Activated CD4-positive, alpha-beta T cell treated with anti-CD3 and anti-CD28 coated beads for 36 hours (primary cell): ENCODE measurements at regions not wholly inside any gene's neighbourhood (a gene's known extent, or its start where the extent isn't known, plus 50 kb on each side); places are given as distances from the start of the nearest gene placed in this dataset.

Experiments used
- ATAC-seq: fragments of 200-7000 bp; cut with Tn5 transposase; one replicate; pipeline ENCODE4 v1.10.0; 2021; ENCODE audit warnings: mild to moderate bottlenecking, moderate library complexity
- CTCF ChIA-PET: fragments of 350-600 bp; sonication (Branson Sonifier 250); formaldehyde crosslinking; loops from one replicate; lab custom pipeline; 2021; ENCODE audit warnings: antibody characterized with exemption; lab: Charles Lee
- POLR2A ChIA-PET: fragments of 350-600 bp; sonication (Branson Sonifier 250); formaldehyde crosslinking; loops from one replicate; lab custom pipeline; 2021; ENCODE audit warnings: antibody characterized with exemption, inconsistent platforms; lab: Charles Lee
- DNase-seq: peaks from one replicate; pipeline ENCODE4 v3.0.0-alpha.2; 2020
- H3K27ac Mint-ChIP-seq: one replicate; pipeline ENCODE4 v1.8.0; 2021; ENCODE audit warnings: mixed read lengths
- H3K27me3 Mint-ChIP-seq: one replicate; pipeline ENCODE4 v1.8.0; 2021; ENCODE audit warnings: mixed read lengths
- H3K36me3 Mint-ChIP-seq: one replicate; pipeline ENCODE4 v1.8.0; 2021; ENCODE audit warnings: low read depth, mixed read lengths
- H3K4me1 Mint-ChIP-seq: one replicate; pipeline ENCODE4 v1.8.0; 2021; ENCODE audit warnings: mixed read lengths
- H3K4me3 Mint-ChIP-seq: one replicate; pipeline ENCODE4 v1.8.0; 2021; ENCODE audit warnings: mild to moderate bottlenecking, moderate library complexity, mixed read lengths
- H3K9me3 Mint-ChIP-seq: one replicate; pipeline ENCODE4 v1.8.0; 2021; ENCODE audit warnings: low read depth, mixed read lengths
- intact Hi-C, 2 experiments: fragments of 100-400 bp; cut with DNase I in 1 of 2; cut with micrococcal nuclease in 1 of 2; formaldehyde crosslinking; loops; one replicate each; pipeline versions ENCODE4 v1.14.2 to v1.15.1; 2022 to 2024; cut with DNase I, micrococcal nuclease

DNA sequence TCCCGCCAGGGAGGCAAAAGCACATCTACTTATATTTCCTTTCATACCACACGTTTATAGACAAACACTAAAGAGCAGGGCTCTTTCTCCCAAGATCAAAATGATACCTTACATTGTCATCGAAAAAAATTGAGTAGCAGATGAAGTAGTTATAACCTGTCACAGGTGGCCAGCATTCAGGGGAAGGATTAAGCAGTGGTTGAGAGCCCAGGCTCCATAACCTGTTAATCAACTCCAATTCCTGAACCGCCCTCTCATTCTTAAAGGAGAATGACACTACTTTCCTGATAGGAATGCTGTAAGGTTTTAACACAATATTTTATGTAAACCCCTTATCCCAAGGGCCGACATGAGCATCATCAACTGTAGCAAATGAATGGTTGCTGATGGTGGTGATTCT, 268.9 kb upstream of the KCNIP4 start:
- no peak overlapping the region for H3K4me3 Mint-ChIP-seq
- H3K9me3 Mint-ChIP-seq = no peaks in the 10 kb centered on the region
- ChIA-PET CTCF (no interaction called here), POLR2A (no interaction called here)
- no peak overlapping the region for H3K27ac Mint-ChIP-seq
- DNase-seq (no peak), ATAC-seq (no peak)
- no peaks in the 10 kb centered on the region for H3K4me1 Mint-ChIP-seq
- H3K27me3 Mint-ChIP-seq = no peaks in the 10 kb centered on the region
- intact Hi-C loops = no loop called here
- H3K36me3 Mint-ChIP-seq = no peaks in the 10 kb centered on the region

GRCh38 chr4:22216278-22216677, 267.7 kb upstream of the KCNIP4 start:
- ChIA-PET CTCF (interaction anchor here (0.6 kb wide), 1 partner anchor 17 kb away, joined by 3 read pairs; no protein-coding TSS in a partner anchor), POLR2A (no interaction called here)
- Mint-ChIP-seq H3K36me3 (no peaks in the 10 kb centered on the region), H3K4me1 (no peaks in the 10 kb centered on the region), H3K27me3 (no peaks in the 10 kb centered on the region), H3K27ac (no peak overlapping the region), H3K9me3 (no peaks in the 10 kb centered on the region), H3K4me3 (no peak overlapping the region)
- no peak for ATAC-seq
- intact Hi-C loops = no loop called here
- DNase-seq = no peak

DNA sequence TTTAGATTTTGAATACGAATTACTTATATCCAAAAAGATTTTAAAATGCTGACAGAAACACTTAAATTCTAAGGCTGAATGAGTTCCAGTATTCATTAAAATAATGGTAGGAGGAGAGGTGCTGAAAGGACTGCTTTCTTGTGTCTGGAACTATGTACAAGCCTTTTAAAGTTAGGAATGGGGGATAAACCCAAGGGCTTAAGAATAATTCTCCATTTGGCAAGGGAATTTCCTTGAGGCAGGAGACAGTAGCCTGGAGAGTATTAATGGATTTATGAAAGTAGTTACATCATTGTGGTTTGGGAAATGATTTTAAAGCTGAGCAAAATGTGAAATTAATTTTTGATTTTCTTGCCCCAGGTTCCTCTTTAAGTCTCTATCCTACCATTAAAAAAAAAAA, 266.5 kb upstream of the KCNIP4 start:
- ChIA-PET POLR2A (no interaction called here), CTCF (no interaction called here)
- no peak overlapping the region for H3K4me3 Mint-ChIP-seq
- no peak for DNase-seq
- intact Hi-C loops = no loop called here
- H3K9me3 Mint-ChIP-seq = no peaks in the 10 kb centered on the region
- no peak for ATAC-seq
- H3K36me3 Mint-ChIP-seq = no peaks in the 10 kb centered on the region
- H3K27ac Mint-ChIP-seq = no peak overlapping the region
- H3K27me3 Mint-ChIP-seq = no peaks in the 10 kb centered on the region
- H3K4me1 Mint-ChIP-seq = no peaks in the 10 kb centered on the region

GRCh38 chr4:22203711-22204011, 255.1 kb upstream of the KCNIP4 start:
- intact Hi-C loops = no loop called here
- DNase-seq (no peak), ATAC-seq (no peak)
- ChIA-PET CTCF (no interaction called here), POLR2A (no interaction called here)
- no peaks in the 10 kb centered on the region for H3K36me3 Mint-ChIP-seq
- no peak overlapping the region for H3K27ac Mint-ChIP-seq
- H3K27me3 Mint-ChIP-seq = no peaks in the 10 kb centered on the region
- H3K9me3 Mint-ChIP-seq = no peaks in the 10 kb centered on the region
- no peaks in the 10 kb centered on the region for H3K4me1 Mint-ChIP-seq
- H3K4me3 Mint-ChIP-seq = no peak overlapping the region

- DNase-seq (no peak), ATAC-seq (no peak)
- Mint-ChIP-seq H3K36me3 (no peaks in the 10 kb centered on the region), H3K4me3 (no peak overlapping the region), H3K27me3 (no peaks in the 10 kb centered on the region), H3K27ac (no peak overlapping the region), H3K4me1 (no peaks in the 10 kb centered on the region), H3K9me3 (peaks cover 2% of the 10 kb centered on the region)
- CTCF ChIA-PET = no interaction called here
- POLR2A ChIA-PET = no interaction called here
- intact Hi-C loops = no loop called here
Measured at GRCh38 chr4:22202975-22203710, 254.6 kb upstream of the KCNIP4 start.

DNA sequence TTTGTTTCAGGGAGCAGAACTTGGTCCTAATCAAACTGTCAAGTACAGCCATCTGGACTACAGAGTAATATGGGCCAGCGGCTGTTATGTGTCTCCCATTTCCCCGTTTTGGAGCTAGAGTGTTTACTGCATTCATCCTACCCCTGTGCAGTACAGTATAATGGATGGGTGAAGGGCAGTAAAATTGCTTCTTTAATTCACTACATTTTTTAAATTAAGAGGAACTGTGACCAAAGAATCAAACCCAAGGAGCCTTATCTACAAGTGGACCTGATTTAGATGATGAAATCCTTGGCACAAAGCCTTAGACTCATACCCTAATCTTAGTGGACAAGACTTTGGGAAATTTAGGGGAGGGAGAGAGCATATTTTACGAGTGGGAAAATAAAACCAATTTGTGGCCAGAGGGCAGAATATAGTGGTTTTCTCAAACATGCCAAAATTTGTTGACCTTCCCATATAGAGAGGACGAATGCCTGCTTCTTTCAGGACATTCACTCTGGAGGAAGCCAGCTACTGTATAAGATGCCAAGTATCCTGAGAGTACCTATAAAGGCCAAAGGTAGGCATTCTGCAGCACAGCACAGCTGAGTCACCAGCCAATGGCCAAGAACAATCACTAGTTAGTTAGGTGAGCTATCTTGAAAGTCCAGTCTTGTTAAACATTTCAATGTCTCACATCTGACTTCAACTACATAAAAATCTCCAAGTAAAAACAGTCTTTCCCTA, 253.8 kb upstream of the KCNIP4 start:
- POLR2A ChIA-PET = no interaction called here
- Mint-ChIP-seq H3K4me1 (no peaks in the 10 kb centered on the region), H3K9me3 (peaks cover 2% of the 10 kb centered on the region), H3K27me3 (no peaks in the 10 kb centered on the region), H3K27ac (no peak overlapping the region), H3K4me3 (no peak overlapping the region), H3K36me3 (no peaks in the 10 kb centered on the region)
- CTCF ChIA-PET = no interaction called here
- intact Hi-C loops = no loop called here
- DNase-seq (no peak), ATAC-seq (no peak)

- ChIA-PET POLR2A (no interaction called here), CTCF (no interaction called here)
- ATAC-seq = no peak
- H3K4me3 Mint-ChIP-seq = no peak overlapping the region
- H3K9me3 Mint-ChIP-seq = peaks cover 2% of the 10 kb centered on the region
- H3K27me3 Mint-ChIP-seq = no peaks in the 10 kb centered on the region
- intact Hi-C loops = no loop called here
- no peaks in the 10 kb centered on the region for H3K4me1 Mint-ChIP-seq
- no peak overlapping the region for H3K27ac Mint-ChIP-seq
- no peaks in the 10 kb centered on the region for H3K36me3 Mint-ChIP-seq
- no peak for DNase-seq
Measured at GRCh38 chr4:22201256-22201655, 252.7 kb upstream of the KCNIP4 start.

- CTCF ChIA-PET = no interaction called here
- Mint-ChIP-seq H3K4me3 (no peak overlapping the region), H3K4me1 (no peaks in the 10 kb centered on the region), H3K27me3 (no peaks in the 10 kb centered on the region), H3K27ac (no peak overlapping the region), H3K9me3 (peaks cover 4% of the 10 kb centered on the region), H3K36me3 (no peaks in the 10 kb centered on the region)
- intact Hi-C loops = no loop called here
- ATAC-seq = no peak
- DNase-seq = no peak
- POLR2A ChIA-PET = no interaction called here
Measured at GRCh38 chr4:22196551-22196950, 248.0 kb upstream of the KCNIP4 start.

DNA sequence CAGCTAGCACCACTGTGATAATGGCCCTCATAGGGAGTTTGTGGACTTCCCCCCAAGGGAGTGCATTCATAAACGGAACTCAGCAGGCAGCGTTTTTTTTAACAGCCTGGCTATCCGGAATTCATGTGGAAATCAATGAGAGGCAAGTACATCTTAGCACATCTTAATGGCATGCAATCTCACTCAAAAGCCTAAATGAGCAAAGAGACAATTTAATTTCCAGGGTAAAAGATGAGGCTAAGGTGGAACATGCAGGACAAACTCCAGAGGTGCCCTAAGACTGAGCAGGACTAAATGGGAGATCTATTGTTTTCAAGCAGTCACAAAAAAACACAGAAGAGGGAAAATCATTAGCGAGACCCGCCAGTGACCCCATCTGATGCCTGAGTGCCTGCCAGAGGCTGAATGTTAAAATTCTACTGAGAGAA, 243.5 kb upstream of the KCNIP4 start:
- intact Hi-C loops = no loop called here
- Mint-ChIP-seq H3K27me3 (no peaks in the 10 kb centered on the region), H3K9me3 (peaks cover 2% of the 10 kb centered on the region), H3K27ac (no peak overlapping the region), H3K4me3 (no peak overlapping the region), H3K4me1 (no peaks in the 10 kb centered on the region), H3K36me3 (no peaks in the 10 kb centered on the region)
- POLR2A ChIA-PET = no interaction called here
- ATAC-seq (no peak), DNase-seq (no peak)
- CTCF ChIA-PET = interaction anchor here (0.6 kb wide), 1 partner anchor 676 kb away, joined by 3 read pairs; no protein-coding TSS in a partner anchor

DNA sequence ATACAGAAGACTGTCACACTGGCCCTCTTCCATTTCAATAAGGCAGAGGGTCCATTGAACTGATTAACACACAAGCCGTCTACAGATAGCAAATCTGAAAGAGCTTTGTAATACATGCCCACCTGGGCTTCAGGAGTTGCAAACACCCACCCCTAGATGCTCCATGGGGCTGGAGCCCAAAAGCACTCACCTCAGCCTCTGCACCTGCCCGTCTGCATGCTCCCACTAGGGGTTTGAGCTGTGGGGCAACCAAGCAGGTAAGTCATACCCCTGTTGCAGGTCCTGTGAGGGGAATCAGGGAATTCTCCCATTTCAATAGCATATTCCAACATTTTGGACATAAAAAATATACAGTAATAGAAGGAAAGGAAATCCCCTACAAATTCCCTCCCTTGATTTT, 243.0 kb upstream of the KCNIP4 start:
- Mint-ChIP-seq H3K4me3 (no peak overlapping the region), H3K27ac (no peak overlapping the region), H3K27me3 (no peaks in the 10 kb centered on the region), H3K9me3 (peaks cover 2% of the 10 kb centered on the region), H3K4me1 (no peaks in the 10 kb centered on the region), H3K36me3 (no peaks in the 10 kb centered on the region)
- DNase-seq = no peak
- intact Hi-C loops = no loop called here
- ATAC-seq = no peak
- CTCF ChIA-PET = interaction anchor here (0.6 kb wide), 1 partner anchor 676 kb away, joined by 3 read pairs; no protein-coding TSS in a partner anchor
- POLR2A ChIA-PET = no interaction called here

- no peak for ATAC-seq
- H3K27me3 Mint-ChIP-seq = no peaks in the 10 kb centered on the region
- H3K27ac Mint-ChIP-seq = no peak overlapping the region
- no peaks in the 10 kb centered on the region for H3K9me3 Mint-ChIP-seq
- CTCF ChIA-PET = interaction anchor here (0.6 kb wide), 1 partner anchor 45 kb away, joined by 3 read pairs; no protein-coding TSS in a partner anchor
- no peak overlapping the region for H3K4me3 Mint-ChIP-seq
- no peak for DNase-seq
- POLR2A ChIA-PET = no interaction called here
- intact Hi-C loops = no loop called here
- no peaks in the 10 kb centered on the region for H3K4me1 Mint-ChIP-seq
- H3K36me3 Mint-ChIP-seq = no peaks in the 10 kb centered on the region
Measured at GRCh38 chr4:22190855-22191254, 242.3 kb upstream of the KCNIP4 start.

GRCh38 chr4:22187203-22187820, 238.7 kb upstream of the KCNIP4 start:
- Mint-ChIP-seq H3K4me1 (no peaks in the 10 kb centered on the region), H3K36me3 (no peaks in the 10 kb centered on the region), H3K27ac (no peak overlapping the region), H3K4me3 (no peak overlapping the region), H3K9me3 (no peaks in the 10 kb centered on the region), H3K27me3 (no peaks in the 10 kb centered on the region)
- POLR2A ChIA-PET = no interaction called here
- ATAC-seq = no peak
- no peak for DNase-seq
- intact Hi-C loops = no loop called here
- CTCF ChIA-PET = no interaction called here
